NT2/D1 (cell line): ENCODE measurements at regions not wholly inside any gene's neighbourhood (a gene's known extent, or its start where the extent isn't known, plus 50 kb on each side); places are given as distances from the start of the nearest gene placed in this dataset.

Source experiments
- YY1 ChIP-seq: IDR thresholded peaks from 2 replicates; pipeline ENCODE4 v1.6.1; 2011; ENCODE audit not compliant: insufficient read length, insufficient read depth
- ZNF274 ChIP-seq: IDR thresholded peaks from 2 replicates; pipeline ENCODE4 v1.6.1; 2011; ENCODE audit warnings: mild to moderate bottlenecking, low read depth, low read length

DNA sequence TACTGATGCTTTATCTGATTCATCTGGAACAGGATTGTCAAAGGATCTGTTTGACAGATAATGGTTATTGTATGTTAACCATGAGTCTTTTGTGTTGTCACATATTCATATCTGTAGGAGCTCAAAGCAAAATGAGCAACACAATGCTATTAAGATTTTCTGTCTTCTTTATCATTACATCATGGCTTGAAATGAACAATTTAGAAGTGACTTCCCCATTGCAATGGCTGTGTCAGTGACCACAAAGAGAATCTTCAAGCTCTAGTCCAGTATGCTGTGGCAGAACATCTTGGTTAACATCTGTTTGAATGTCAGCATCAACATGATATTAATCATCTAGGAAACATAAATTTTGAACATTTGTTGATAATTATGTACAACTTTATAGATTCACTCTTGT, 1148.5 kb downstream of the PLA2G4A start:
- no peak for TF ChIP-seq ZNF274
- no peak for TF ChIP-seq YY1
